WTC11 (cell line): ENCODE measurements at regions not wholly inside any gene's neighbourhood (a gene's known extent, or its start where the extent isn't known, plus 50 kb on each side); places are given as distances from the start of the nearest gene placed in this dataset.

ENCODE experiments used
- ATAC-seq: fragments of 200-7000 bp; cut with Tn5 transposase; 2 replicates; pipeline ENCODE4 v1.10.0; 2021; ENCODE audit warnings: mild to moderate bottlenecking, moderate library complexity
- CTCF ChIA-PET: fragments of 300-600 bp; sonication (Branson Sonifier 250); formaldehyde crosslinking; loops from one replicate; lab custom pipeline; 2021; ENCODE audit warnings: antibody characterized with exemption; lab: Charles Lee
- POLR2A ChIA-PET: fragments of 350-600 bp; sonication (Branson Sonifier 250); formaldehyde crosslinking; loops from one replicate; lab custom pipeline; 2021; ENCODE audit warnings: antibody characterized with exemption; lab: Charles Lee
- DNase-seq: peaks from one replicate; pipeline ENCODE4 v3.0.0; 2021; ENCODE audit warnings: low spot score
- H3K27ac Mint-ChIP-seq: 2 replicates; pipeline ENCODE4 v1.8.0; 2021; ENCODE audit warnings: mixed read lengths
- H3K27me3 Mint-ChIP-seq: 2 replicates; pipeline ENCODE4 v1.8.0; 2021; ENCODE audit warnings: low read depth, mild to moderate bottlenecking, moderate library complexity, mixed read lengths
- H3K36me3 Mint-ChIP-seq: 2 replicates; pipeline ENCODE4 v1.8.0; 2021; ENCODE audit warnings: mixed read lengths
- H3K4me1 Mint-ChIP-seq: 2 replicates; pipeline ENCODE4 v1.8.0; 2022; ENCODE audit warnings: mixed read lengths
- H3K4me3 Mint-ChIP-seq: 2 replicates; pipeline ENCODE4 v1.8.0; 2021; ENCODE audit warnings: mild to moderate bottlenecking, moderate library complexity, mixed read lengths
- H3K9me3 Mint-ChIP-seq: 2 replicates; pipeline ENCODE4 v1.8.0; 2021; ENCODE audit warnings: mixed read lengths
- CBFB ChIP-seq: sonication (generic); formaldehyde crosslinking; IDR thresholded peaks from 2 replicates; pipeline ENCODE4 v1.8.1; 2022; ENCODE audit warnings: mild to moderate bottlenecking, low read depth, missing genetic modification reagents
- EMX1 ChIP-seq: fragments of 250-450 bp; sonication (Bioruptor Pico); IDR thresholded peaks from 2 replicates; pipeline ENCODE4 v1.8.0; 2021; ENCODE audit warnings: mild to moderate bottlenecking
- GABPB1 ChIP-seq: sonication (generic); formaldehyde crosslinking; IDR thresholded peaks from 2 replicates; pipeline ENCODE4 v1.8.1; 2023; ENCODE audit warnings: mild to moderate bottlenecking, missing genetic modification reagents
- KAT7 ChIP-seq: sonication (generic); formaldehyde crosslinking; IDR thresholded peaks from 2 replicates; pipeline ENCODE4 v1.8.1; 2023; ENCODE audit warnings: missing genetic modification reagents, mild to moderate bottlenecking, borderline replicate concordance
- NR1H2 ChIP-seq: sonication (generic); formaldehyde crosslinking; IDR thresholded peaks from 2 replicates; pipeline ENCODE4 v1.9.0; 2021; ENCODE audit warnings: mild to moderate bottlenecking, moderate library complexity, missing genetic modification reagents
- SMAD3 ChIP-seq: sonication (generic); formaldehyde crosslinking; IDR thresholded peaks from 2 replicates; pipeline ENCODE4 v1.8.0; 2022; ENCODE audit warnings: missing genetic modification reagents, mild to moderate bottlenecking, borderline replicate concordance
- TP53 ChIP-seq: sonication (generic); formaldehyde crosslinking; IDR thresholded peaks from 2 replicates; pipeline ENCODE4 v1.8.1; 2023; ENCODE audit warnings: mild to moderate bottlenecking, missing genetic modification reagents
- ZNF138 ChIP-seq: sonication (generic); formaldehyde crosslinking; conservative IDR thresholded peaks from 2 replicates; pipeline ENCODE4 v1.8.1; 2022; ENCODE audit warnings: mild to moderate bottlenecking, moderate library complexity, missing genetic modification reagents
- TF ChIP-seq, protein P1 (sequence below): fragments of 250-450 bp; sonication (Bioruptor Pico); IDR thresholded peaks from 2 replicates; pipeline ENCODE4 v1.9.0; 2021; ENCODE audit warnings: mild to moderate bottlenecking, borderline replicate concordance
- TF ChIP-seq, protein P2 (sequence below): sonication (generic); formaldehyde crosslinking; IDR thresholded peaks from 2 replicates; pipeline ENCODE4 v1.8.1; 2023; ENCODE audit warnings: mild to moderate bottlenecking, missing genetic modification reagents, borderline replicate concordance
- TF ChIP-seq, protein P3 (sequence below): sonication (generic); formaldehyde crosslinking; IDR thresholded peaks from 2 replicates; pipeline ENCODE4 v1.8.1; 2023; ENCODE audit warnings: mild to moderate bottlenecking, missing genetic modification reagents
- TF ChIP-seq, protein P4 (sequence below): sonication (generic); formaldehyde crosslinking; IDR thresholded peaks from 2 replicates; pipeline ENCODE4 v1.8.1; 2023; ENCODE audit warnings: mild to moderate bottlenecking, missing genetic modification reagents

DNA sequence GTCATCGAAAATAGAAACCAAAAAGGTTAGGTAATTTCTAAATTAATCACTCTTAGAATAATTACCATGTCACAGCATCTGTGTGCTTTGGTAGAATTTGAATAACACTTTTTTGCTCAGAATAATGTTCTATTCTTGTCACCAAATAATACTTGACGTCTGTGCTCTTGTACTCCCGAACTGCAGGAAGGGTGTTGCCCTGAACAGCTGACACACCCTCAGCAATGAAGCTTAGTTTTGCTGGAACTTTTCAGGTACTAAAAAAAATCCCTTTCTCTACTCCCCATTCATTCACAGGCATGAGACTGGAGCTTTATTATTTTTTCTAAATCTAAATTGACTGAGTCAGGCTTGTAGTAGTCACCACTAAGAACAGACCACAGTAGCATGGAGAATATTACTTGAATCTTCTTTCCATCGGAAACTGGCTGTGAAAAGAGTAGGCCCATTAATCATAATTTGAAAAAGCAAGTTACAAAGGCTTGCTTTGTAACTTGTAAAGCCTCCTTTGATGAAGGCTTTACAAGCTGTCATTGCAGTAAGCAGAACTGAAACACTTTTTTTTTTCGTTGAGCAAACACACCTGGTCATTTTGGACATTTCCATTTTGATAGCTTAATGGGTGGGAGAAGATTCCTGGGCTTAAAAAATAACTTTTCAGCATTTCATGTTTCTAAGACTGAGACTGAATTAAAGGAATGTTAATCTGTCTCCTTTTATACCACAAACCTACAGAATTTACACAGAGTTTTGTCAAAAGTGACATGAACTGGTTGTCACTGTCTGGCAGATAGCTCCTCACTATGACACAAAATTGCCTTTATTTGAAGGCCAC, 70.3 kb upstream of the PELI1 start:
- H3K36me3 Mint-ChIP-seq = peaks cover 3% of the 10 kb centered on the region; the same call in 1 of the 2 replicates
- ATAC-seq (no peak), DNase-seq (no peak)
- H3K27me3 Mint-ChIP-seq = 0 out of 2 replicates have a peak, but pooled peaks cover 2% of the 10 kb centered on the region
- ChIA-PET POLR2A (no interaction called here), CTCF (interaction anchor here (0.8 kb wide), 2 partner anchors 14 to 165 kb away, joined by 3 read pairs; no protein-coding TSS in a partner anchor)
- TF ChIP-seq CBFB (CRISPR knock-in tag) (no peak), KAT7 (CRISPR knock-in tag) (no peak), TP53 (CRISPR knock-in tag) (no peak), GABPB1 (CRISPR knock-in tag) (no peak), ZNF138 (CRISPR knock-in tag) (no peak), SMAD3 (CRISPR knock-in tag) (no peak), NR1H2 (CRISPR knock-in tag) (no peak), EMX1 (CRISPR knock-in tag) (no peak)
- TF ChIP-seq, protein P1, sequence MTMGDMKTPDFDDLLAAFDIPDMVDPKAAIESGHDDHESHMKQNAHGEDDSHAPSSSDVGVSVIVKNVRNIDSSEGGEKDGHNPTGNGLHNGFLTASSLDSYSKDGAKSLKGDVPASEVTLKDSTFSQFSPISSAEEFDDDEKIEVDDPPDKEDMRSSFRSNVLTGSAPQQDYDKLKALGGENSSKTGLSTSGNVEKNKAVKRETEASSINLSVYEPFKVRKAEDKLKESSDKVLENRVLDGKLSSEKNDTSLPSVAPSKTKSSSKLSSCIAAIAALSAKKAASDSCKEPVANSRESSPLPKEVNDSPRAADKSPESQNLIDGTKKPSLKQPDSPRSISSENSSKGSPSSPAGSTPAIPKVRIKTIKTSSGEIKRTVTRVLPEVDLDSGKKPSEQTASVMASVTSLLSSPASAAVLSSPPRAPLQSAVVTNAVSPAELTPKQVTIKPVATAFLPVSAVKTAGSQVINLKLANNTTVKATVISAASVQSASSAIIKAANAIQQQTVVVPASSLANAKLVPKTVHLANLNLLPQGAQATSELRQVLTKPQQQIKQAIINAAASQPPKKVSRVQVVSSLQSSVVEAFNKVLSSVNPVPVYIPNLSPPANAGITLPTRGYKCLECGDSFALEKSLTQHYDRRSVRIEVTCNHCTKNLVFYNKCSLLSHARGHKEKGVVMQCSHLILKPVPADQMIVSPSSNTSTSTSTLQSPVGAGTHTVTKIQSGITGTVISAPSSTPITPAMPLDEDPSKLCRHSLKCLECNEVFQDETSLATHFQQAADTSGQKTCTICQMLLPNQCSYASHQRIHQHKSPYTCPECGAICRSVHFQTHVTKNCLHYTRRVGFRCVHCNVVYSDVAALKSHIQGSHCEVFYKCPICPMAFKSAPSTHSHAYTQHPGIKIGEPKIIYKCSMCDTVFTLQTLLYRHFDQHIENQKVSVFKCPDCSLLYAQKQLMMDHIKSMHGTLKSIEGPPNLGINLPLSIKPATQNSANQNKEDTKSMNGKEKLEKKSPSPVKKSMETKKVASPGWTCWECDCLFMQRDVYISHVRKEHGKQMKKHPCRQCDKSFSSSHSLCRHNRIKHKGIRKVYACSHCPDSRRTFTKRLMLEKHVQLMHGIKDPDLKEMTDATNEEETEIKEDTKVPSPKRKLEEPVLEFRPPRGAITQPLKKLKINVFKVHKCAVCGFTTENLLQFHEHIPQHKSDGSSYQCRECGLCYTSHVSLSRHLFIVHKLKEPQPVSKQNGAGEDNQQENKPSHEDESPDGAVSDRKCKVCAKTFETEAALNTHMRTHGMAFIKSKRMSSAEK (CRISPR knock-in tag) = no peak
- TF ChIP-seq, protein P2, sequence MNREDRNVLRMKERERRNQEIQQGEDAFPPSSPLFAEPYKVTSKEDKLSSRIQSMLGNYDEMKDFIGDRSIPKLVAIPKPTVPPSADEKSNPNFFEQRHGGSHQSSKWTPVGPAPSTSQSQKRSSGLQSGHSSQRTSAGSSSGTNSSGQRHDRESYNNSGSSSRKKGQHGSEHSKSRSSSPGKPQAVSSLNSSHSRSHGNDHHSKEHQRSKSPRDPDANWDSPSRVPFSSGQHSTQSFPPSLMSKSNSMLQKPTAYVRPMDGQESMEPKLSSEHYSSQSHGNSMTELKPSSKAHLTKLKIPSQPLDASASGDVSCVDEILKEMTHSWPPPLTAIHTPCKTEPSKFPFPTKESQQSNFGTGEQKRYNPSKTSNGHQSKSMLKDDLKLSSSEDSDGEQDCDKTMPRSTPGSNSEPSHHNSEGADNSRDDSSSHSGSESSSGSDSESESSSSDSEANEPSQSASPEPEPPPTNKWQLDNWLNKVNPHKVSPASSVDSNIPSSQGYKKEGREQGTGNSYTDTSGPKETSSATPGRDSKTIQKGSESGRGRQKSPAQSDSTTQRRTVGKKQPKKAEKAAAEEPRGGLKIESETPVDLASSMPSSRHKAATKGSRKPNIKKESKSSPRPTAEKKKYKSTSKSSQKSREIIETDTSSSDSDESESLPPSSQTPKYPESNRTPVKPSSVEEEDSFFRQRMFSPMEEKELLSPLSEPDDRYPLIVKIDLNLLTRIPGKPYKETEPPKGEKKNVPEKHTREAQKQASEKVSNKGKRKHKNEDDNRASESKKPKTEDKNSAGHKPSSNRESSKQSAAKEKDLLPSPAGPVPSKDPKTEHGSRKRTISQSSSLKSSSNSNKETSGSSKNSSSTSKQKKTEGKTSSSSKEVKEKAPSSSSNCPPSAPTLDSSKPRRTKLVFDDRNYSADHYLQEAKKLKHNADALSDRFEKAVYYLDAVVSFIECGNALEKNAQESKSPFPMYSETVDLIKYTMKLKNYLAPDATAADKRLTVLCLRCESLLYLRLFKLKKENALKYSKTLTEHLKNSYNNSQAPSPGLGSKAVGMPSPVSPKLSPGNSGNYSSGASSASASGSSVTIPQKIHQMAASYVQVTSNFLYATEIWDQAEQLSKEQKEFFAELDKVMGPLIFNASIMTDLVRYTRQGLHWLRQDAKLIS = no peak
- TF ChIP-seq, protein P3, sequence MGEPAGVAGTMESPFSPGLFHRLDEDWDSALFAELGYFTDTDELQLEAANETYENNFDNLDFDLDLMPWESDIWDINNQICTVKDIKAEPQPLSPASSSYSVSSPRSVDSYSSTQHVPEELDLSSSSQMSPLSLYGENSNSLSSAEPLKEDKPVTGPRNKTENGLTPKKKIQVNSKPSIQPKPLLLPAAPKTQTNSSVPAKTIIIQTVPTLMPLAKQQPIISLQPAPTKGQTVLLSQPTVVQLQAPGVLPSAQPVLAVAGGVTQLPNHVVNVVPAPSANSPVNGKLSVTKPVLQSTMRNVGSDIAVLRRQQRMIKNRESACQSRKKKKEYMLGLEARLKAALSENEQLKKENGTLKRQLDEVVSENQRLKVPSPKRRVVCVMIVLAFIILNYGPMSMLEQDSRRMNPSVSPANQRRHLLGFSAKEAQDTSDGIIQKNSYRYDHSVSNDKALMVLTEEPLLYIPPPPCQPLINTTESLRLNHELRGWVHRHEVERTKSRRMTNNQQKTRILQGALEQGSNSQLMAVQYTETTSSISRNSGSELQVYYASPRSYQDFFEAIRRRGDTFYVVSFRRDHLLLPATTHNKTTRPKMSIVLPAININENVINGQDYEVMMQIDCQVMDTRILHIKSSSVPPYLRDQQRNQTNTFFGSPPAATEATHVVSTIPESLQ (CRISPR knock-in tag) = no peak
- TF ChIP-seq, protein P4, sequence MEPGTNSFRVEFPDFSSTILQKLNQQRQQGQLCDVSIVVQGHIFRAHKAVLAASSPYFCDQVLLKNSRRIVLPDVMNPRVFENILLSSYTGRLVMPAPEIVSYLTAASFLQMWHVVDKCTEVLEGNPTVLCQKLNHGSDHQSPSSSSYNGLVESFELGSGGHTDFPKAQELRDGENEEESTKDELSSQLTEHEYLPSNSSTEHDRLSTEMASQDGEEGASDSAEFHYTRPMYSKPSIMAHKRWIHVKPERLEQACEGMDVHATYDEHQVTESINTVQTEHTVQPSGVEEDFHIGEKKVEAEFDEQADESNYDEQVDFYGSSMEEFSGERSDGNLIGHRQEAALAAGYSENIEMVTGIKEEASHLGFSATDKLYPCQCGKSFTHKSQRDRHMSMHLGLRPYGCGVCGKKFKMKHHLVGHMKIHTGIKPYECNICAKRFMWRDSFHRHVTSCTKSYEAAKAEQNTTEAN = no peak
- no peak overlapping the region for H3K4me3 Mint-ChIP-seq
- H3K9me3 Mint-ChIP-seq = peaks cover 10% of the 10 kb centered on the region
- peaks cover 42% of the 10 kb centered on the region for H3K4me1 Mint-ChIP-seq
- no peak overlapping the region for H3K27ac Mint-ChIP-seq
